GM12892 (cell line): ENCODE measurements at regions not wholly inside any gene's neighbourhood (a gene's known extent, or its start where the extent isn't known, plus 50 kb on each side); places are given as distances from the start of the nearest gene placed in this dataset.

Experiments
- POLR2AphosphoS5 ChIP-seq: IDR thresholded peaks from 2 replicates; pipeline ENCODE4 v1.6.1; 2011; ENCODE audit warnings: low read depth, low read length, control low read depth
- TAF1 ChIP-seq: IDR thresholded peaks from 2 replicates; pipeline ENCODE4 v1.6.1; 2011; ENCODE audit warnings: low read depth, mild to moderate bottlenecking, control low read depth, low read length, borderline replicate concordance

GRCh38 chr5:10856683-10857337 lies 95.8 kb upstream of the DAP start:
- TF ChIP-seq TAF1 (no peak), POLR2AphosphoS5 (no peak)
